ENCODE measurements at regions not wholly inside any gene's neighbourhood (a gene's known extent, or its start where the extent isn't known, plus 50 kb on each side); places are given as distances from the start of the nearest gene placed in this dataset.
A peak's percentile ranks its signal among the peaks of the same experiment; 100 is the strongest.
"Not testable (repeated sequence)": the region's sequence is repeated elsewhere in the genome, so short reads cannot be mapped to it uniquely, and the experiment has no call there.

- peak; percentile 64 for DNase-seq
Observed at GRCh38 chr9:78121488-78121887, 89.9 kb upstream of the GNAQ start.

- peak; percentile 37 for DNase-seq
Observed at GRCh38 chr9:78118742-78119473, 87.3 kb upstream of the GNAQ start.

GRCh38 chr9:78115073-78115472, 83.5 kb upstream of the GNAQ start:
- peak; percentile 41 for DNase-seq

GRCh38 chr9:78114581-78114980, 83.0 kb upstream of the GNAQ start:
- DNase-seq = no peak

GRCh38 chr9:78112406-78112805, 80.8 kb upstream of the GNAQ start:
- no peak for DNase-seq

- DNase-seq = no peak
Observed at GRCh38 chr9:78112004-78112403, 80.4 kb upstream of the GNAQ start.

GRCh38 chr9:78109075-78109474, 77.5 kb upstream of the GNAQ start:
- DNase-seq = no peak

- DNase-seq = peak; percentile 17
Observed at GRCh38 chr9:78106586-78106985, 75.0 kb upstream of the GNAQ start.

GRCh38 chr9:78103971-78104433, 72.4 kb upstream of the GNAQ start:
- DNase-seq = peak; percentile 39

- no peak for DNase-seq
Observed at GRCh38 chr9:78101247-78101646, 69.6 kb upstream of the GNAQ start.

GRCh38 chr9:78097541-78097940, 65.9 kb upstream of the GNAQ start:
- no peak for DNase-seq

- no peak for DNase-seq
Observed at GRCh38 chr9:78091731-78092130, 60.1 kb upstream of the GNAQ start.

- no peak for DNase-seq
Observed at GRCh38 chr9:78089111-78089510, 57.5 kb upstream of the GNAQ start.

- DNase-seq = not testable (repeated sequence)
Observed at GRCh38 chr9:78088190-78088589, 56.6 kb upstream of the GNAQ start.
